ENCODE measurements at regions not wholly inside any gene's neighbourhood (a gene's known extent, or its start where the extent isn't known, plus 50 kb on each side); places are given as distances from the start of the nearest gene placed in this dataset.

DNA sequence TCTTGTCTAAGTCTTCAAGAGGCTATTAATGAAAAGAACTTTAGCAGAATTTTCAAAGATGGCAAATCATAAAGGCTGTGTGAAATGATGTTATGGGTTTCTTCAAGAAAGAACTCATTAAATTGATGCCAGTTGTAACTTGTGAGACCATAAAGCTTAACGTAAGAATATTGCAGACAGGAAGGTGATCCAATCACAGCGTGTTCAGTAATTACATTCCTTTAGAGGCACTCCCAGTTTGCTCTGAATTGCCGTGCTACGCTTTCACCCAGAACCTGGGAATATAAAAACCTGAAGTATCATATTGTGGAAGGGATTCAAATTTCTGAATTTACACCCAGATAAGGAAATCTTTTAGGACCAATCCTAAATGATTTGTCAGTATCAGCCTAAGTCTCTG, 64.1 kb upstream of the ITGB1 start:
- TF ChIP-seq ZNF600 (tag by site-specific recombination; IDR thresholded peaks at IDR 0.05) (no peak), SETDB1 (IDR thresholded peaks at IDR 0.05; ENCODE audit: insufficient read length, low read length) (no peak), BCL11B (tag by site-specific recombination; IDR thresholded peaks at IDR 0.05; ENCODE audit: low read depth) (no peak), SP3 (tag by site-specific recombination; IDR thresholded peaks at IDR 0.05) (no peak), FEZF1 (tag by site-specific recombination; IDR thresholded peaks at IDR 0.05) (no peak), ZFP3 (tag by site-specific recombination; IDR thresholded peaks at IDR 0.05; ENCODE audit: low read depth) (no peak), ZNF248 (tag by site-specific recombination; IDR thresholded peaks at IDR 0.05) (no peak), ZNF747 (tag by site-specific recombination; IDR thresholded peaks at IDR 0.05) (no peak), PRDM1 (tag by site-specific recombination; IDR thresholded peaks at IDR 0.05) (no peak), ZEB2 (tag by site-specific recombination; IDR thresholded peaks at IDR 0.05) (no peak), IKZF3 (tag by site-specific recombination; IDR thresholded peaks at IDR 0.05) (no peak), ZNF529 (tag by site-specific recombination; IDR thresholded peaks at IDR 0.05; ENCODE audit: insufficient replicate concordance) (no peak), ZNF621 (tag by site-specific recombination; IDR thresholded peaks at IDR 0.05) (no peak), SP2 (tag by site-specific recombination; IDR thresholded peaks at IDR 0.05) (no peak)
- TF ChIP-seq, protein P1, sequence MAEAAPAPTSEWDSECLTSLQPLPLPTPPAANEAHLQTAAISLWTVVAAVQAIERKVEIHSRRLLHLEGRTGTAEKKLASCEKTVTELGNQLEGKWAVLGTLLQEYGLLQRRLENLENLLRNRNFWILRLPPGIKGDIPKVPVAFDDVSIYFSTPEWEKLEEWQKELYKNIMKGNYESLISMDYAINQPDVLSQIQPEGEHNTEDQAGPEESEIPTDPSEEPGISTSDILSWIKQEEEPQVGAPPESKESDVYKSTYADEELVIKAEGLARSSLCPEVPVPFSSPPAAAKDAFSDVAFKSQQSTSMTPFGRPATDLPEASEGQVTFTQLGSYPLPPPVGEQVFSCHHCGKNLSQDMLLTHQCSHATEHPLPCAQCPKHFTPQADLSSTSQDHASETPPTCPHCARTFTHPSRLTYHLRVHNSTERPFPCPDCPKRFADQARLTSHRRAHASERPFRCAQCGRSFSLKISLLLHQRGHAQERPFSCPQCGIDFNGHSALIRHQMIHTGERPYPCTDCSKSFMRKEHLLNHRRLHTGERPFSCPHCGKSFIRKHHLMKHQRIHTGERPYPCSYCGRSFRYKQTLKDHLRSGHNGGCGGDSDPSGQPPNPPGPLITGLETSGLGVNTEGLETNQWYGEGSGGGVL (tag by site-specific recombination; IDR thresholded peaks at IDR 0.05): no peak
- TF ChIP-seq, protein P2, sequence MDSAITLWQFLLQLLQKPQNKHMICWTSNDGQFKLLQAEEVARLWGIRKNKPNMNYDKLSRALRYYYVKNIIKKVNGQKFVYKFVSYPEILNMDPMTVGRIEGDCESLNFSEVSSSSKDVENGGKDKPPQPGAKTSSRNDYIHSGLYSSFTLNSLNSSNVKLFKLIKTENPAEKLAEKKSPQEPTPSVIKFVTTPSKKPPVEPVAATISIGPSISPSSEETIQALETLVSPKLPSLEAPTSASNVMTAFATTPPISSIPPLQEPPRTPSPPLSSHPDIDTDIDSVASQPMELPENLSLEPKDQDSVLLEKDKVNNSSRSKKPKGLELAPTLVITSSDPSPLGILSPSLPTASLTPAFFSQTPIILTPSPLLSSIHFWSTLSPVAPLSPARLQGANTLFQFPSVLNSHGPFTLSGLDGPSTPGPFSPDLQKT (IDR thresholded peaks at IDR 0.05; ENCODE audit: borderline replicate concordance, low read depth, low read length): no peak
- TF ChIP-seq, protein P3, sequence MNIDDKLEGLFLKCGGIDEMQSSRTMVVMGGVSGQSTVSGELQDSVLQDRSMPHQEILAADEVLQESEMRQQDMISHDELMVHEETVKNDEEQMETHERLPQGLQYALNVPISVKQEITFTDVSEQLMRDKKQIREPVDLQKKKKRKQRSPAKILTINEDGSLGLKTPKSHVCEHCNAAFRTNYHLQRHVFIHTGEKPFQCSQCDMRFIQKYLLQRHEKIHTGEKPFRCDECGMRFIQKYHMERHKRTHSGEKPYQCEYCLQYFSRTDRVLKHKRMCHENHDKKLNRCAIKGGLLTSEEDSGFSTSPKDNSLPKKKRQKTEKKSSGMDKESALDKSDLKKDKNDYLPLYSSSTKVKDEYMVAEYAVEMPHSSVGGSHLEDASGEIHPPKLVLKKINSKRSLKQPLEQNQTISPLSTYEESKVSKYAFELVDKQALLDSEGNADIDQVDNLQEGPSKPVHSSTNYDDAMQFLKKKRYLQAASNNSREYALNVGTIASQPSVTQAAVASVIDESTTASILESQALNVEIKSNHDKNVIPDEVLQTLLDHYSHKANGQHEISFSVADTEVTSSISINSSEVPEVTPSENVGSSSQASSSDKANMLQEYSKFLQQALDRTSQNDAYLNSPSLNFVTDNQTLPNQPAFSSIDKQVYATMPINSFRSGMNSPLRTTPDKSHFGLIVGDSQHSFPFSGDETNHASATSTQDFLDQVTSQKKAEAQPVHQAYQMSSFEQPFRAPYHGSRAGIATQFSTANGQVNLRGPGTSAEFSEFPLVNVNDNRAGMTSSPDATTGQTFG (tag by site-specific recombination; IDR thresholded peaks at IDR 0.05; ENCODE audit: borderline replicate concordance): no peak
- TF ChIP-seq, protein P4, sequence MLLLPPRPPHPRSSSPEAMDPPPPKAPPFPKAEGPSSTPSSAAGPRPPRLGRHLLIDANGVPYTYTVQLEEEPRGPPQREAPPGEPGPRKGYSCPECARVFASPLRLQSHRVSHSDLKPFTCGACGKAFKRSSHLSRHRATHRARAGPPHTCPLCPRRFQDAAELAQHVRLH (tag by site-specific recombination; IDR thresholded peaks at IDR 0.05): no peak
- TF ChIP-seq, protein P5, sequence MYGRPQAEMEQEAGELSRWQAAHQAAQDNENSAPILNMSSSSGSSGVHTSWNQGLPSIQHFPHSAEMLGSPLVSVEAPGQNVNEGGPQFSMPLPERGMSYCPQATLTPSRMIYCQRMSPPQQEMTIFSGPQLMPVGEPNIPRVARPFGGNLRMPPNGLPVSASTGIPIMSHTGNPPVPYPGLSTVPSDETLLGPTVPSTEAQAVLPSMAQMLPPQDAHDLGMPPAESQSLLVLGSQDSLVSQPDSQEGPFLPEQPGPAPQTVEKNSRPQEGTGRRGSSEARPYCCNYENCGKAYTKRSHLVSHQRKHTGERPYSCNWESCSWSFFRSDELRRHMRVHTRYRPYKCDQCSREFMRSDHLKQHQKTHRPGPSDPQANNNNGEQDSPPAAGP (tag by site-specific recombination; IDR thresholded peaks at IDR 0.05): no peak
- CTCF ChIA-PET: interaction anchor here (0.9 to 3.1 kb wide), 2 partner anchors 11 to 12 kb away, joined by 3 to 17 read pairs; no protein-coding TSS in a partner anchor
- POLR2A ChIA-PET: no interaction called here

DNA sequence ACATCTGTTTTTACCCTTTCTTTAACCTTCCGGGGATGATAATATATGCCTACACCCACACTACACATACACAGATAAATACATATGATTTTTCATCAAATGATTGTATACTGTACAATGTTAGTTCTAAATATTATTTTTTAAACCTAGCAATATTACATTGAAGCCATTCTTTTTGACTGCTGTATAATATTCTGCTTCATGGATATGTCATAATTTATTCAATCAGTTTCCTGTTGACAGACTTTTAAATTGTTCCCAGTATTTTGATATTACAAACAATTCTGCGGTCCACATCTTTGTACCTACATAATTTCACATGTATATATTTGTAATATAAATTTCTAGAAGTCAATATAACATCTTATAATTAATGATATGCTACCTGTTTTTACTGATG, 59.0 kb upstream of the ITGB1 start:
- ChIA-PET POLR2A (no interaction called here), CTCF (no interaction called here)
- TF ChIP-seq, protein P2 (IDR thresholded peaks at IDR 0.05; ENCODE audit: borderline replicate concordance, low read depth, low read length): no peak
- TF ChIP-seq ZFHX2 (tag by site-specific recombination; conservative IDR thresholded peaks at IDR 0.05) (no peak), ZNF501 (tag by site-specific recombination; IDR thresholded peaks at IDR 0.05) (no peak)
- Histone ChIP-seq H3K4me3 (ENCODE audit: low read depth, low read length) (no peak overlapping the region), H3K9me3 (ENCODE audit: control insufficient read depth, insufficient read depth, low read depth, low read length) (no peaks in the 10 kb centered on the region), H3K4me1 (ENCODE audit: control insufficient read depth, insufficient read depth, low read length) (no peaks in the 10 kb centered on the region), H3K36me3 (ENCODE audit: control insufficient read depth in 2 of 2, insufficient read depth in 1 of 2, low read length in 2 of 2) (no peaks in the 10 kb centered on the region), H3K27ac (ENCODE audit: extremely low read depth, low read depth, low read length) (no peak overlapping the region)

More for the DNA sequence above, 64.1 kb upstream of the ITGB1 start:
- H3K27ac ChIP-seq (ENCODE audit: extremely low read depth, low read depth, low read length): no peak overlapping the region
- H3K36me3 ChIP-seq (ENCODE audit: control insufficient read depth in 2 of 2, insufficient read depth in 1 of 2, low read length in 2 of 2): no peaks in the 10 kb centered on the region
- no peaks in the 10 kb centered on the region for H3K9me3 ChIP-seq (ENCODE audit: control insufficient read depth, insufficient read depth, low read depth, low read length)
- no peaks in the 10 kb centered on the region for H3K4me1 ChIP-seq (ENCODE audit: control insufficient read depth, insufficient read depth, low read length)
- H3K4me3 ChIP-seq (ENCODE audit: low read depth, low read length): no peak overlapping the region

Data from HEK293 (cell line).